HPDE6-E6E7 (cell line): ENCODE measurements at regions not wholly inside any gene's neighbourhood (a gene's known extent, or its start where the extent isn't known, plus 50 kb on each side); places are given as distances from the start of the nearest gene placed in this dataset.
"Not testable (repeated sequence)": the region's sequence is repeated elsewhere in the genome, so short reads cannot be mapped to it uniquely, and the experiment has no call there.

Experiments used
- DNase-seq: peaks from one replicate; pipeline ENCODE4 v3.0.0; 2011; ENCODE audit warnings: missing footprints; ENCODE audit errors: extremely low spot score

GRCh38 chr17:51347851-51348584, 87.7 kb downstream of the UTP18 start:
- no peak for DNase-seq

- DNase-seq: no peak
Measured at GRCh38 chr17:51351080-51351479, 90.7 kb downstream of the UTP18 start.

- no peak for DNase-seq
Measured at GRCh38 chr17:51351890-51352289, 91.5 kb downstream of the UTP18 start.

- DNase-seq: no peak
Measured at GRCh38 chr17:51352798-51353197, 92.5 kb downstream of the UTP18 start.

- DNase-seq: no peak
Measured at GRCh38 chr17:51353296-51353695, 93.0 kb downstream of the UTP18 start.

GRCh38 chr17:51354936-51355335, 94.6 kb downstream of the UTP18 start:
- no peak for DNase-seq

- DNase-seq: no peak
Measured at GRCh38 chr17:51355441-51356410, 95.4 kb downstream of the UTP18 start.

GRCh38 chr17:51359055-51359454, 98.7 kb downstream of the UTP18 start:
- no peak for DNase-seq

GRCh38 chr17:51362811-51363585, 102.7 kb downstream of the UTP18 start:
- DNase-seq: no peak

- no peak for DNase-seq
Measured at GRCh38 chr17:51365090-51365489, 104.7 kb downstream of the UTP18 start.

- DNase-seq: no peak
Measured at GRCh38 chr17:51366866-51367265, 106.5 kb downstream of the UTP18 start.

- DNase-seq: not testable (repeated sequence)
Measured at GRCh38 chr17:51367836-51368235, 107.5 kb downstream of the UTP18 start.

GRCh38 chr17:51371732-51372151, 111.4 kb downstream of the UTP18 start:
- peak; percentile 40 for DNase-seq

GRCh38 chr17:51372345-51373004, 112.1 kb downstream of the UTP18 start:
- peak; percentile 29 for DNase-seq

- no peak for DNase-seq
Measured at GRCh38 chr17:51373489-51374152, 113.3 kb downstream of the UTP18 start.

- DNase-seq: no peak
Measured at GRCh38 chr17:51374209-51374608, 113.9 kb downstream of the UTP18 start.

- no peak for DNase-seq
Measured at GRCh38 chr17:51375771-51376170, 115.4 kb downstream of the UTP18 start.

- no peak for DNase-seq
Measured at GRCh38 chr17:51376739-51377138, 116.4 kb downstream of the UTP18 start.

- DNase-seq: no peak
Measured at GRCh38 chr17:51381262-51381661, 120.9 kb downstream of the UTP18 start.

GRCh38 chr17:51385208-51385607, 124.9 kb downstream of the UTP18 start:
- DNase-seq: no peak

- DNase-seq: no peak
Measured at GRCh38 chr17:51387582-51387981, 127.2 kb downstream of the UTP18 start.
